SKM-1 (cell line): ENCODE measurements at regions not wholly inside any gene's neighbourhood (a gene's known extent, or its start where the extent isn't known, plus 50 kb on each side); places are given as distances from the start of the nearest gene placed in this dataset.

ENCODE experiments used
- DNase-seq: peaks from one replicate; lab custom pipeline; 2025; ENCODE audit not compliant: unreplicated experiment; lab: John Stamatoyannopoulos, UW

- no peak for DNase-seq
Measured at GRCh38 chr16:14337303-14338191, 266.4 kb downstream of the MRTFB start.

DNA sequence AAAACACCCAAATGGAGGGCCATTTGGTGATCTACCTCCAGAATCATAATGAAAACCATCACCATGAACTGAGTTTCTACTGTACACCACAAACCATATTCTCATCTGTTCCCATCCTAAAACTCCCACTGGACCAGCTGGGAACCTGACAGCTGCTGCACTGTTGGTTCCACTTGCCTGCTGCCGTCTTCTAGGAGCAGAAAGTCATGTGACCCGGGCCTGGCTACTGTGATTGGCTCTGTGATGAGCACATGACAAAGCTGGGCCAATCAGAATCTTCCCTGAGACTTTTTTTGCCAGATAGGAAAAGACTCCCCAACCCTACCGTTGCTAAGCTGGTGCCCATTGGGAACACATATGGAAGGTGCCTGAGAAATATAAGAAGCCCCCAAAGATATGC is 264.2 kb downstream of the MRTFB start:
- no peak for DNase-seq

DNA sequence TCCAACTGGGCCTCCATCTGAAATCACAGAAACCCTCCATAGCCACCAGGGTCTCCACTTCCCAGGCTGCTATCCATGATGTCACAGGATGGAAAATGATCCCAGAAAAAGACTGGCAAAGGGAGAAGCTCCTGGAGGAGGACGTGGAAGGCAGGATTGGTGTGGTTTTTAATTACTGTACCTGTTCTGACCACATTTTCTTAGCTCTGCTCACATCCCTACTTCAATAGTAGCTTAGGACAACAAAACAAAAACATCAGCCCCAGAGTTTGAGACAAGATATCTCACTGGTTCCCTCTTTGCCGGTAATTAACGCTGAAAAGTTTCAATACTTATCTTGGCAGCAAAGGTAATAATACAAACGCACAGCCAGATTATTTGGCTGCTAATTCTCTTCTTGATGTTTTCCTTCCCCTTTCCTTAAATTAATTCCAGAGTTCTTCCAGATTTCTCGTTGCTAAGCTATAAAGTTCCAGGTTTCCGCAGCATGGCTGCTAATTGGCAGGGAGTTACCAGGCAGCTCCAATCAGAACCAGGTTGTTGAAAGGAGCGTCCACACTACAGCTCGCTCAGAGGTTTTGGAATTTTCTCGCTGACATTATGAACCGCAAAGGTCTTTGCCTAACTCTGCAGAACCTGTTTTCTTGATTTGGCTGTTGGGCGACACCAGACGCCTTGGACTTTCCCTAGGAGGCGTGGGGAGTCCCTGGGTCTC is 263.4 kb downstream of the MRTFB start:
- no peak for DNase-seq

DNA sequence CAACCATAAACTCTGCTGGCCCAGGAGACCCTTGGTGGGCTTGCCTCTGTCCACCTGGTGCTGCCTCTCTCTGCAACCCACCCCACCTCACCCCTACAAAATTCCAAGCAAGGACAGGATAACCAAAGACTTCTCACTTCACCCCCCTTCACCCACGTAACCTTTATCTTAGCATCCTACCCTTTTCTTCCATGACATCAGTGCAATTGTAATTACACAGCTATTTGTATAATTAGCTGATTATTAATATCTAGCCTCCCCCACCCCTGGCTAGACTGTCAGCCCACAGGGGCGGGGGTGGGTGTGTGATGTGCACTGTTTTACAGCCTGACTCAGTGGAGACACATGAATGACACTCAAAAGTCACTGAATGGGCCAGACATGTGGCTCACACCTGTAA is 262.2 kb downstream of the MRTFB start:
- no peak for DNase-seq

GRCh38 chr16:14331020-14331419 is 259.9 kb downstream of the MRTFB start:
- DNase-seq, result no peak

- no peak for DNase-seq
Measured at GRCh38 chr16:14329727-14330350, 258.7 kb downstream of the MRTFB start.

GRCh38 chr16:14325502-14326401 is 254.6 kb downstream of the MRTFB start:
- DNase-seq, result no peak

DNA sequence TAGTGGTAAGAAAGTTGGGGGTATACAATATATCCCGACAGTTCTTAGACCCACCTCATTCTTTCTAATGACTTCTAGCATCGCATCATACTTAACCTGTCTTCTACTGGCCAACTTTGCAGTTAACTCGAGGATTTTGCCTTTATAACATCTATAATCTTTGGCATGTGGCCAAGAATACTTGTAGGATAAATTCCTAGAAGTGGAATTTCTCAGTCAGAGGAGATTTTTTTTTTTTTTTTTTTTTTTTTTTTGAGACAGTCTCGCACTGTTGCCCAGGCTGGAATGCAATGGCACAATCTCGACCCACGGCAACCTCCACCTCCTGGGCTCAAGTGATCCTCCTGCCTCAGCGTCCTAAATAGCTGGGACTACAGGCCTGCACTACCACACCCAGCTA is 253.5 kb downstream of the MRTFB start:
- no peak for DNase-seq

- no peak for DNase-seq
Measured at GRCh38 chr16:14322186-14322585, 251.1 kb downstream of the MRTFB start.

DNA sequence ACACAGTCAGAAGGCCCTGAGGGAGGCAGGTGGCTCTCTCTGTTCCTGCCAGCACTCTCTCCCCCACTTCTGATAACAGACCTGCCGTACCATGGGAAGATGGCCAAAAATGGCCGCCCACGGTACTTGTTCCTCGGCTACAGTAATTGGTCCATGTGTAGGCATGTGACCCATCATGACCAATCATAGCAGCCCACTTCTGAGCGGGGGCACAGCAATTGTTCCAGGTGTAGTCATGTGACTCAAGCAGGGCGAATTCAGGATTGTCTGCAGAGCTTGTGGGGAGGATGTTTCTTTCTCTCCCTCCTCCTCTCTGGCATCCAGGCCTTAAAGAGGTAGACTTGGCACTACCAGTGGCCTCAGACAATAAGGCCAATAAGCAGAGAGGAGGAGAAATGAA is 250.4 kb downstream of the MRTFB start:
- no peak for DNase-seq

DNA sequence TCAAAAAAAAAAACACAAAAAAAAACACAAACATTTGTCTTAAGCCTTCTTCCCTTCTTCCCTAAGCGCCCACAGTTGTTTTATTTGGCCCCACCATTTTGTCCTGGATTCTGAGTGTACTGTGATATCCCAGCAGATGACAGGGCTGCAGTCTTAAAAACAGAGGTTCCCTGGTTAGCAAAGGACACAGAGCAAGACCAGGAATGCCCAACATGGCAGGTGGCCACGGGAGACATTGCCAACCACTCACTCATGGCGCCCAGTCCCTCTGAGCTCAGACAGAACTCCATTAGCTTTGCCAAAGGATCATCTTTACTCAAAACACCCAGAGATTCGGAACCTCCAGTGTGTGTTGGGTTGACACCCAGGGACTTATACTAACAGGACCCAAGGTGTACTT is 249.3 kb downstream of the MRTFB start:
- DNase-seq, result no peak
